ENCODE measurements at regions not wholly inside any gene's neighbourhood (a gene's known extent, or its start where the extent isn't known, plus 50 kb on each side); places are given as distances from the start of the nearest gene placed in this dataset.

DNA sequence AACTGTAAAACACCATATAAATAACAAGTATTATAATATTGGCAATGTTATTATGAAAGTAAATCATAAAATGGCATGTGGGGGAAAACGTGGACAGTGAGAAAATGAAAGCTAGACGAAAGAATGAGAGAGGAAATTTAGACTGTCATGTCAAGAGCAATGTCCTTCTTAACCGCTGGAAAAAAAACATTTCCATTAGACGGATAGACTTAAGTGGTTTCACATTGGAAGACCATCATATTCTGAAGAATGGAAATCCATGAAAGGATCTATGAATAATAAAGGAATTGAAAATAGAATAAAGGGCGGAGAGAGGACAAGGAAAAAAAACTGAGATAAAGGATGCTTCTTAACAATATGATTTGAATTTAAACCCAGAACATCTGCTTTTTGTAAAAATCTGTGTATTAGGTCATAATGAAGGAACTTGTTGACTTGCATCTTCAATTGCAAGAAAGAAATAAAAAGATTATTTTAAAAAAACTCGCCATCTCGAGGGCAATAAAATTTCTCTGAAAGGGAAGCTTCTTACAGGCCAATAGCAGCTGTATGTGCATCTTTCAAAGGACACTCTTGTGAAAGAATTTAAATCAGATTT is 90.6 kb downstream of the SPRY2 start:
- no peak overlapping the region for H3K27ac ChIP-seq
- TF ChIP-seq POLR2AphosphoS5 (IDR thresholded peaks at IDR 0.05): no peak
- TF ChIP-seq, protein P1, sequence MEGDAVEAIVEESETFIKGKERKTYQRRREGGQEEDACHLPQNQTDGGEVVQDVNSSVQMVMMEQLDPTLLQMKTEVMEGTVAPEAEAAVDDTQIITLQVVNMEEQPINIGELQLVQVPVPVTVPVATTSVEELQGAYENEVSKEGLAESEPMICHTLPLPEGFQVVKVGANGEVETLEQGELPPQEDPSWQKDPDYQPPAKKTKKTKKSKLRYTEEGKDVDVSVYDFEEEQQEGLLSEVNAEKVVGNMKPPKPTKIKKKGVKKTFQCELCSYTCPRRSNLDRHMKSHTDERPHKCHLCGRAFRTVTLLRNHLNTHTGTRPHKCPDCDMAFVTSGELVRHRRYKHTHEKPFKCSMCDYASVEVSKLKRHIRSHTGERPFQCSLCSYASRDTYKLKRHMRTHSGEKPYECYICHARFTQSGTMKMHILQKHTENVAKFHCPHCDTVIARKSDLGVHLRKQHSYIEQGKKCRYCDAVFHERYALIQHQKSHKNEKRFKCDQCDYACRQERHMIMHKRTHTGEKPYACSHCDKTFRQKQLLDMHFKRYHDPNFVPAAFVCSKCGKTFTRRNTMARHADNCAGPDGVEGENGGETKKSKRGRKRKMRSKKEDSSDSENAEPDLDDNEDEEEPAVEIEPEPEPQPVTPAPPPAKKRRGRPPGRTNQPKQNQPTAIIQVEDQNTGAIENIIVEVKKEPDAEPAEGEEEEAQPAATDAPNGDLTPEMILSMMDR (IDR thresholded peaks at IDR 0.05 in 8 of 11, conservative IDR thresholded peaks at IDR 0.05 in 3 of 11): no peak
- no peak for TF ChIP-seq POLR2A (IDR thresholded peaks at IDR 0.05)
- H3K4me1 ChIP-seq: no peaks in the 10 kb centered on the region
- no peaks in the 10 kb centered on the region for H3K9me3 ChIP-seq
- H3K36me3 ChIP-seq: no peaks in the 10 kb centered on the region
- no peak for DNase-seq
- WGBS, 5 donors: 59 to 84% (median 75%) methylated on average over 7 of the region's 7 CpGs
- no peaks in the 10 kb centered on the region for H3K27me3 ChIP-seq (replicated peaks in 1 of 7)
- H3K4me3 ChIP-seq: no peak overlapping the region
- intact Hi-C loops (cut with DNase I; ENCODE audit: low total_unique reads): no loop called here

DNA sequence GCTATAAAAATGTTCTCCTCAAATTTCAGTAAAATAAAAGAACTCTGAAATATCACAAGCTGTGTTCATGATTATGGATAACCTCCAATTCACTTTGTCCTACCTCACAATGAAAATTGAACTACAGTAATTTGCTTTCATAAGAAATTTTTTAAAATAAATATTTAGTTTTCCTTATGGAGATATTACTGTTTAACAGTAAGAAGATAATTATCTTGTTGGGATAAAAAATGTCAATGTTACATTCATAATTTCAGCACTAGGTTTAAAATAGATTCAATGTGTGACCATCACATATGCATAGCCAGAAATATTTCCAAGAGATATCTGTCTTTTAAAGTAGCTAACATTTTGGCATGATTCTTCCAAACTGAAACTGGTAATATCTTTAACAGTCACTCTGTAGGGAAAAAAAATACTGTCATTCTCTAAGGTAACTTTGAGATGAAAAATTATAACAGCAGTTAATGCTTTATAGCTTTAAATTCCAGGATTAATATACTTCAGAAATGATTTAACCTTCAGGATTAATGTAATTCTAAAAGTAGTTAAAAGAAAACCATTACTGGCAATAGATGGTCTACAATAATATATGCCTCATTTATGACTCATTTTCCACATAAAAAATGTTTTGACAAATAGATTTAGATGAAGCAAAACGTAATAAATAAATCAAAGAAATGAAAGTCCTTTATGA is 91.3 kb downstream of the SPRY2 start:
- 51 to 67% (median 57%) methylated on average over 1 of the region's 1 CpG for WGBS, 5 donors
- TF ChIP-seq POLR2A (IDR thresholded peaks at IDR 0.05) (no peak), POLR2AphosphoS5 (IDR thresholded peaks at IDR 0.05) (no peak)
- TF ChIP-seq, protein P1 (IDR thresholded peaks at IDR 0.05 in 8 of 11, conservative IDR thresholded peaks at IDR 0.05 in 3 of 11): no peak
- H3K27ac ChIP-seq: no peak overlapping the region
- no peaks in the 10 kb centered on the region for H3K36me3 ChIP-seq
- H3K27me3 ChIP-seq (replicated peaks in 1 of 7): no peaks in the 10 kb centered on the region
- H3K4me3 ChIP-seq: no peak overlapping the region
- no peak for DNase-seq
- no peaks in the 10 kb centered on the region for H3K9me3 ChIP-seq
- intact Hi-C loops (cut with DNase I; ENCODE audit: low total_unique reads): no loop called here
- no peaks in the 10 kb centered on the region for H3K4me1 ChIP-seq

DNA sequence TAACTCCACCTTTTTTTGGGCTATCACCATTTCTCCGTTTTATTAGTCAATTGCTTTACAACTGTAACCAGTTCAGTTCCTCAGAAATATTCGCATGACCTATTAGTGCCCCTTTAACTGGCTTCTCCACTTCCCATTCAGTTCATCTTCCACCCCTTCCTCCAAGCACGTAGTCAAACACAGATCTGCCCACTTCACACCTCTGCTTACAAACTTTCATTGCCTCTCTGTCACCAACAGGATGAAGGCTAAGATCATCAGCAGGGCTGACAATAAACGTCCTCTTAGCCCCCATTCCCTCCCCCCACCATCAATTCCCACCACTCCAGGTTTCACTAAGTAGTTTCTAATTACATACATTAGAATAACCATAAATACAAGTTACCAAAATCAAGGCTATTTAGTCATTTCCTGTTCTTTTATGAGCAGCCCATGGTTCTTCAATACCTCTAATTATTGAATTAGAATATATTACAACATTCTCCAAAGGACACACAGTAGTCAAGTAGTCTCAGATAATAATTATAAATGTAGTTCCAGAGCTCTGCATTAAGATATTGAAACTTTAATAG is 95.7 kb downstream of the SPRY2 start:
- Histone ChIP-seq H3K36me3 (no peaks in the 10 kb centered on the region), H3K4me1 (no peaks in the 10 kb centered on the region), H3K9me3 (no peaks in the 10 kb centered on the region), H3K27me3 (replicated peaks in 1 of 7) (no peaks in the 10 kb centered on the region), H3K27ac (no peak overlapping the region), H3K4me3 (no peak overlapping the region)
- intact Hi-C loops (cut with DNase I; ENCODE audit: low total_unique reads): no loop called here
- TF ChIP-seq POLR2A (IDR thresholded peaks at IDR 0.05): no peak
- TF ChIP-seq POLR2AphosphoS5 (IDR thresholded peaks at IDR 0.05): no peak
- TF ChIP-seq, protein P1 (IDR thresholded peaks at IDR 0.05 in 8 of 11, conservative IDR thresholded peaks at IDR 0.05 in 3 of 11): no peak
- DNase-seq: no peak
- 56 to 77% (median 61%) methylated on average over 4 of the region's 4 CpGs for WGBS, 5 donors

DNA sequence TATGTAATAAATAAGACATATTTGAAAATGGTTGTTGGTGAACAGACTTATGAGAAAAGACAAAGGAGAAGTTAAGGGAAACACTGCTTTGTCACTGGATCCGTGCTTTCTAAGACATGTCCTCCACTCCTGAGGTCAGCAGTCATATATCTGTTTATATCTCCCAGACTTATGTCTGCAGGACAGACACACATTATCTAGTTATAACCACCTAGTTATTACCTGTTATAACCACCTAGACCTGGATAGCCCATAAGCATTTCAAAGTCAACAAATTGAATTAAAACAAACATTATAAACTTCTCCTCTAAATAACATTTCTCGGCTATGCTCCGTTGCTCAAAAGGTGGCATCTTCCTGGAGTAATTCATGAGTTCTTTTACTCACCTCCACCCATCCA is 96.4 kb downstream of the SPRY2 start:
- no peak for DNase-seq
- Histone ChIP-seq H3K27me3 (replicated peaks in 1 of 7) (no peaks in the 10 kb centered on the region), H3K9me3 (no peaks in the 10 kb centered on the region), H3K4me1 (no peaks in the 10 kb centered on the region), H3K4me3 (no peak overlapping the region), H3K36me3 (no peaks in the 10 kb centered on the region), H3K27ac (no peak overlapping the region)
- intact Hi-C loops (cut with DNase I; ENCODE audit: low total_unique reads): no loop called here
- 88 to 99% (median 91%) methylated on average over 3 of the region's 3 CpGs for WGBS, 5 donors
- TF ChIP-seq, protein P1 (IDR thresholded peaks at IDR 0.05 in 8 of 11, conservative IDR thresholded peaks at IDR 0.05 in 3 of 11): no peak
- TF ChIP-seq POLR2A (IDR thresholded peaks at IDR 0.05) (no peak), POLR2AphosphoS5 (IDR thresholded peaks at IDR 0.05) (no peak)

All from spleen (tissue), 11 donors.